ENCODE measurements at regions not wholly inside any gene's neighbourhood (a gene's known extent, or its start where the extent isn't known, plus 50 kb on each side); places are given as distances from the start of the nearest gene placed in this dataset.

DNA sequence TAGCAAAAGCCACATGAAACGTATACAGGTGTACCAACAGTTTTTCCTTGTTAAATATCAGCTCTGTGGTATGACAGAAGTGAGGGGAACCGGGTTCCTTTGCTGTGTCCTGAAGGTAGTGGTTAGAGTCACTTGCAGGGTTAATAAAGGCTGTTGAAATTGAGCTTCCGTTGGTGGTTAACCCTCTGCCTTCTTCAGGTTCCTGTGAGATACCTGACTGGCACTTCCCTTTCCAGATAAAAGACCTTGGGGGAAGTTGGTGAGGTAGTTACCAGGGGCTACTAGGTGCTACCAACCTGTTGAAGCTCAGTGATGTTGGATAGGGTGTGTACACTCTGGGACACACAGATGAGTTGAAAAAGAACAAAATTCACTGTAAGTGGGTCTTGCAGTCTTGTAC is 384.1 kb downstream of the GATA3 start:
- no peak overlapping the region for H3K9ac ChIP-seq (ENCODE audit: low read length)
- no peak for DNase-seq (ENCODE audit: low read depth)
- peaks cover 8% of the 10 kb centered on the region for H3K27me3 ChIP-seq (replicated peaks; ENCODE audit: control insufficient read depth, insufficient read depth, low read length)
- H3K4me3 ChIP-seq (ENCODE audit: low read length), result no peak overlapping the region
- no peaks in the 10 kb centered on the region for H3K4me1 ChIP-seq (ENCODE audit: control insufficient read depth, insufficient read depth, low read length)
- H3K9me3 ChIP-seq (ENCODE audit: control insufficient read depth, low read length), result no peaks in the 10 kb centered on the region
- H3K36me3 ChIP-seq (ENCODE audit: control insufficient read depth, insufficient read depth, low read length, severe bottlenecking), result no peaks in the 10 kb centered on the region

DNA sequence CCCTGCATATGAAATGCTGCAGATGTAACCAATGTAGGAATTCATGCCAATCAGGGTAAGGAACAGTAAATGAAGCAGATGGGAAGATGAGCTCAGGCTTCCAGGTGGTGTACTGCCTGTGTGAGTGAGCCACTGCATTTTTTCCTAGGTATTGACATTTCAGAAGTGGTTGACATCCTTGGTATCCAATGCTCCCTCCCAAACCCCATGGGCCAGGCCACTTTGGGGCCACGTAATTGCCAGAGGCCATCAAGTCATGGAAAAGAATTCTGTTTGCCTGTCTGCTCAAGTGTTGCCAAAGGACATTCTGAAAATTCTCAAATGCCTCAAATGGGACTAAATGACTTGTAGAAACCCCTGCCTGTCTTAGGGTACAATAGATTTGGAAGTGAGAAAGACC is 384.6 kb downstream of the GATA3 start:
- no peaks in the 10 kb centered on the region for H3K36me3 ChIP-seq (ENCODE audit: control insufficient read depth, insufficient read depth, low read length, severe bottlenecking)
- H3K27me3 ChIP-seq (replicated peaks; ENCODE audit: control insufficient read depth, insufficient read depth, low read length), result peaks cover 6% of the 10 kb centered on the region
- H3K9ac ChIP-seq (ENCODE audit: low read length), result no peak overlapping the region
- H3K9me3 ChIP-seq (ENCODE audit: control insufficient read depth, low read length), result no peaks in the 10 kb centered on the region
- no peak for DNase-seq (ENCODE audit: low read depth)
- no peaks in the 10 kb centered on the region for H3K4me1 ChIP-seq (ENCODE audit: control insufficient read depth, insufficient read depth, low read length)
- H3K4me3 ChIP-seq (ENCODE audit: low read length), result no peak overlapping the region

DNA sequence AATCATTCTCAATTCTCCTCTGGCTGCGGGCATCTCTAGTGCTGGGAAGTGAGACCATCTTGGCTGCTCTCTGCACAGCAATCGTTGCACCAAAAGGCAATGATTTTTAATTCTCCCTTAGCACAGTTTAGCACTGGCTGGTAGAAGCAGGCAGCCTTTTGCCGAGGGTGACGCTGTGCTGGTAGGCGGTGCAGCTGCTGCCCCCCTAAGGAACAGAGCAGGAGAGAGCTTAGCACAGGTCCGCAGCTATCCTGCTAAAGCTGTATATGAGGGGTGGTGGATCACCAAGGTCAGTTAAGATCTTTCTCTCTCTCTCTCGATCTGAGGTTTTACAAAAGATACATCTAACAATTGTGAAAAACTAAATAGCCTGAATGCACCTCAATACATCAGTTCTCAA is 390.1 kb downstream of the GATA3 start:
- no peaks in the 10 kb centered on the region for H3K9me3 ChIP-seq (ENCODE audit: control insufficient read depth, low read length)
- no peaks in the 10 kb centered on the region for H3K4me1 ChIP-seq (ENCODE audit: control insufficient read depth, insufficient read depth, low read length)
- H3K36me3 ChIP-seq (ENCODE audit: control insufficient read depth, insufficient read depth, low read length, severe bottlenecking), result no peaks in the 10 kb centered on the region
- peaks cover 15% of the 10 kb centered on the region for H3K27me3 ChIP-seq (replicated peaks; ENCODE audit: control insufficient read depth, insufficient read depth, low read length)
- H3K4me3 ChIP-seq (ENCODE audit: low read length), result no peak overlapping the region
- no peak overlapping the region for H3K9ac ChIP-seq (ENCODE audit: low read length)
- no peak for DNase-seq (ENCODE audit: low read depth)

DNA sequence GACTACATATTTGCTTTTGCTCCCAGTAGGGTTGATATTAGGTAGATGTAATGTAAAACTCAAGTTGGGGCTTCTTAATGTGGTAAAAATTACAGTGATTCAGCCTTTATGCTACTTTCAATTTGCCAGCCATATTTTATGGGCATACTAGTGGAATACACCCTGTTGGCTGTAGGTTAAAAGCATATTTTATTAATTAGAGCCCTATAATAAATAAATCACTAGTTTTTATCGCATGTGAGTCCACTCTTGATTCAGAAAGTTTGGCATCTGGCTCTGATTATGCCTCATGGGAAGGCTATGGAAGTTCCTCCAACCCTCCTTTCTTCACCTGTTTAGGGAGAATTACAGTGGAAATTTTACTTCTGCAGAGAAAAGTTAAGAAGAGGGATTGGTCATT is 390.9 kb downstream of the GATA3 start:
- no peaks in the 10 kb centered on the region for H3K4me1 ChIP-seq (ENCODE audit: control insufficient read depth, insufficient read depth, low read length)
- peaks cover 15% of the 10 kb centered on the region for H3K27me3 ChIP-seq (replicated peaks; ENCODE audit: control insufficient read depth, insufficient read depth, low read length)
- no peak overlapping the region for H3K4me3 ChIP-seq (ENCODE audit: low read length)
- H3K9ac ChIP-seq (ENCODE audit: low read length), result no peak overlapping the region
- H3K9me3 ChIP-seq (ENCODE audit: control insufficient read depth, low read length), result no peaks in the 10 kb centered on the region
- no peaks in the 10 kb centered on the region for H3K36me3 ChIP-seq (ENCODE audit: control insufficient read depth, insufficient read depth, low read length, severe bottlenecking)
- no peak for DNase-seq (ENCODE audit: low read depth)

DNA sequence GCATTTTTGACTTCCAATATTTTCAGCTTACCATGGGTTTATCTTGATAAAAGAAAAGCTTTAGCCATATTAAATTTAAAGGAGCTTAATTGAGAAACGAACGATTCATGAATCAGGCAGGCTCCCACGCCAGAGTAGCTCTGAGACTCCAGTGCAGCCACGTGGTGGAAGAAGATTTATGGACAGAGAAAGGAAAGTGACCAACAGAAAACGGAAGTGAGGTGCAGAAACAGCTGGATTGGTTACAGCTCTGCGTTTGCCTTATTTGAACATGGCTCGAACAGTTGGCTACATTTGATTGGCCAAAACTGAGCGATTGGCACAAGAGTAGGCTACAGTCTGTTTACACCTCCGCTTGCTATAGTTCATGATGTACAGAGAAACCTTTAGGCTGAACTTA is 395.4 kb downstream of the GATA3 start:
- no peak overlapping the region for H3K4me3 ChIP-seq (ENCODE audit: low read length)
- no peak for DNase-seq (ENCODE audit: low read depth)
- H3K36me3 ChIP-seq (ENCODE audit: control insufficient read depth, insufficient read depth, low read length, severe bottlenecking), result no peaks in the 10 kb centered on the region
- no peak overlapping the region for H3K9ac ChIP-seq (ENCODE audit: low read length)
- no peaks in the 10 kb centered on the region for H3K4me1 ChIP-seq (ENCODE audit: control insufficient read depth, insufficient read depth, low read length)
- H3K9me3 ChIP-seq (ENCODE audit: control insufficient read depth, low read length), result no peaks in the 10 kb centered on the region
- peaks cover under 1% of the 10 kb centered on the region for H3K27me3 ChIP-seq (replicated peaks; ENCODE audit: control insufficient read depth, insufficient read depth, low read length)

DNA sequence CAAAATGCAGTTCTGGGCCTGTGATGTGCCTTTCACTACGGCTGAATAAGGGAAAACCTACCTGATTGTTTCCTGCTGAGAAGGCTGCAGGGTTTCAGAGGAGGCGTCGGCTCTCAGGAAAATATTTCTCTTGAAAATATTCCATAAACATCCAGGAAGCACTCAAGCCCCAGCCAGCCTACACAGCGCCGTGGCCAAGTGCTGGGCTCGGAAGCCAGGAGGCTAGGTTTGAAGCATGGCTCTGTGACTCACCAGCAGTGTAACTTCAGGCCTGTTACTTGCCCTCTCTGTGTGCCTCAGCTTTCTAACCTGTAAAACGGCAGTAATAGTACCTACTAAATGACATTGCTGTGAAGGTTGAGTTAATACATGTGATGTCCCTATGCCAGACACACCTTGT is 399.1 kb downstream of the GATA3 start:
- Histone ChIP-seq H3K27me3 (replicated peaks; ENCODE audit: control insufficient read depth, insufficient read depth, low read length) (no peaks in the 10 kb centered on the region), H3K4me1 (ENCODE audit: control insufficient read depth, insufficient read depth, low read length) (no peaks in the 10 kb centered on the region), H3K9ac (ENCODE audit: low read length) (no peak overlapping the region), H3K36me3 (ENCODE audit: control insufficient read depth, insufficient read depth, low read length, severe bottlenecking) (no peaks in the 10 kb centered on the region), H3K9me3 (ENCODE audit: control insufficient read depth, low read length) (peaks cover 7% of the 10 kb centered on the region), H3K4me3 (ENCODE audit: low read length) (no peak overlapping the region)
- DNase-seq (ENCODE audit: low read depth), result no peak

DNA sequence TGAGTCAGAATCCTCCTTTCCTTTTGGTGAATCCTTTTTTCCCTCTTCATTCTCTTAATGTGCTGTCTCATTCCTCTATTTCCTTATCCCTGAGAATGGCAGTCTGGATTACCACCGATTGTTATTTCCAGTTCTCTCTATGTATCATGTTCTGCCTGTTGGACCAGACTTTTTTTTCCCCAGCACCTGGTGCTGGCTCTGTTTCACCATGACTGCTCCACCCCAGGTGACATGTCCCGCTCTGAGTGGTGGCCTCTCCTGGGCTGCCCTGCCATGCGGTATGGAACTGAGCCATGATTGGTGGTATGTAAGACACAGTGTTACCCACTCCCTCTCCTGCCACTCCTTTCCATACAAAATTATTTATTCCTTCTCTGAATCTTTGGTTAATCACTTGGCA is 399.9 kb downstream of the GATA3 start:
- no peaks in the 10 kb centered on the region for H3K27me3 ChIP-seq (replicated peaks; ENCODE audit: control insufficient read depth, insufficient read depth, low read length)
- no peaks in the 10 kb centered on the region for H3K4me1 ChIP-seq (ENCODE audit: control insufficient read depth, insufficient read depth, low read length)
- no peaks in the 10 kb centered on the region for H3K36me3 ChIP-seq (ENCODE audit: control insufficient read depth, insufficient read depth, low read length, severe bottlenecking)
- peaks cover 7% of the 10 kb centered on the region for H3K9me3 ChIP-seq (ENCODE audit: control insufficient read depth, low read length)
- no peak for DNase-seq (ENCODE audit: low read depth)
- no peak overlapping the region for H3K9ac ChIP-seq (ENCODE audit: low read length)
- H3K4me3 ChIP-seq (ENCODE audit: low read length), result no peak overlapping the region

DNA sequence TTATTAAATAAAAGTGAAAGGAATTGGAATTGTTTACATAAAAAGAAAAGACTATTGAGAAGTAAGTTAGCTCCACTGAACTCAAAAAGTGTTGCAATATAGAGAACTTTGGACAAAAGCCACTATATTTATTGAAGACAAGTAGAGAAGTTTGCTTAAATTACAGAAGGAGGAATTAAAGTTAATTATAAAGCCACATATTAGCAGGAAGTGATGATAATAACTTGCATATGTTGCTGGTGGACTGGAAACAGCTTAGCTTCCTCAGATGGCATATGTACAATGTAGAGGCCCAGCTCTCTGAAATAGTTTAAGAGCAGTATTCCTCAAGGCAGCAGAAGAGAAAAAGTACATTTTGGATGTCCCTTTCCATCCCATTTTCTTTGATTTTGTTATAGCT is 400.7 kb downstream of the GATA3 start:
- Histone ChIP-seq H3K9me3 (ENCODE audit: control insufficient read depth, low read length) (peaks cover 7% of the 10 kb centered on the region), H3K4me1 (ENCODE audit: control insufficient read depth, insufficient read depth, low read length) (no peaks in the 10 kb centered on the region), H3K27me3 (replicated peaks; ENCODE audit: control insufficient read depth, insufficient read depth, low read length) (no peaks in the 10 kb centered on the region), H3K36me3 (ENCODE audit: control insufficient read depth, insufficient read depth, low read length, severe bottlenecking) (no peaks in the 10 kb centered on the region), H3K9ac (ENCODE audit: low read length) (no peak overlapping the region), H3K4me3 (ENCODE audit: low read length) (no peak overlapping the region)
- DNase-seq (ENCODE audit: low read depth), result no peak

DNA sequence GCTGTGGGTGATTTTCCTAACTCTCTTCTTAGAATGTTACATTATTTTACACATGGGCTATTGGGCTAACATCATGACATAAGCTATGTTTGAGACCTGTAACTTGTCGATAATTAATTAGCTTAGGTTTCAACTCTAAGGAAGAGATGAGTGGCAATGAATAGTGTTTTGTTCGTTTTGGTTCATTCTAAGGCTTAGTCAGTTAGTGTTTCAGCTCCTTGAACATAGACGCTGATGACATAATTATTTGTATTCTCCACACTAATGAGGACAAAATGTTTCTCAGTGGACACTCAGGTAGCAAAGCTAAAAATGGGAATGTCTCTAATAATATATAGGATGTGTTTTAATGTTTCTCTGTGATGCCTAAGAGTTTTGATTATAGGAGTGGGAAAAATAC is 401.9 kb downstream of the GATA3 start:
- DNase-seq (ENCODE audit: low read depth), result no peak

DNA sequence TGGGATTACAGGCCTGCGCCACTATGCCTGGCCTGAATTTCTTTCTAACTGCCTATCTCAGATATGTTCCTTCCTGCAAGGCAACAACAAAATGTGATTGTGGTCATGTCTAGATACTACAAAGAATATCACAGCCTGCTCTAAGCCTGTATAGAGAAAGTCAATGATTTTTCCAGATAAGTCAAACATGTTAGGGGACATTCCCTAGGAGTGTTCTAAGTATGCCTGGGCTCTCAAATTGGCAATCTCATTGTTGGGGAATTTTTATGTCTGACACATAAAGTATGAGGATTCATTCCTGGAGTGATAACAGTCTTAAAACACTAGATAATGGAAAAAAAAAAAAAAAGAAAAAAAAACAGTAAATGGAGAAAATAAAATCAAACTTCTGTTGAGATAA is 406.1 kb downstream of the GATA3 start:
- Histone ChIP-seq H3K36me3 (ENCODE audit: control insufficient read depth, insufficient read depth, low read length, severe bottlenecking) (no peaks in the 10 kb centered on the region), H3K4me1 (ENCODE audit: control insufficient read depth, insufficient read depth, low read length) (no peaks in the 10 kb centered on the region), H3K9ac (ENCODE audit: low read length) (no peak overlapping the region), H3K27me3 (replicated peaks; ENCODE audit: control insufficient read depth, insufficient read depth, low read length) (no peaks in the 10 kb centered on the region), H3K4me3 (ENCODE audit: low read length) (no peak overlapping the region), H3K9me3 (ENCODE audit: control insufficient read depth, low read length) (peaks cover 7% of the 10 kb centered on the region)
- DNase-seq (ENCODE audit: low read depth), result no peak

More for the DNA sequence above, 401.9 kb downstream of the GATA3 start:
- Histone ChIP-seq H3K4me1 (ENCODE audit: control insufficient read depth, insufficient read depth, low read length) (no peaks in the 10 kb centered on the region), H3K4me3 (ENCODE audit: low read length) (no peak overlapping the region), H3K36me3 (ENCODE audit: control insufficient read depth, insufficient read depth, low read length, severe bottlenecking) (no peaks in the 10 kb centered on the region), H3K9me3 (ENCODE audit: control insufficient read depth, low read length) (peaks cover 7% of the 10 kb centered on the region), H3K9ac (ENCODE audit: low read length) (no peak overlapping the region), H3K27me3 (replicated peaks; ENCODE audit: control insufficient read depth, insufficient read depth, low read length) (no peaks in the 10 kb centered on the region)

DNA sequence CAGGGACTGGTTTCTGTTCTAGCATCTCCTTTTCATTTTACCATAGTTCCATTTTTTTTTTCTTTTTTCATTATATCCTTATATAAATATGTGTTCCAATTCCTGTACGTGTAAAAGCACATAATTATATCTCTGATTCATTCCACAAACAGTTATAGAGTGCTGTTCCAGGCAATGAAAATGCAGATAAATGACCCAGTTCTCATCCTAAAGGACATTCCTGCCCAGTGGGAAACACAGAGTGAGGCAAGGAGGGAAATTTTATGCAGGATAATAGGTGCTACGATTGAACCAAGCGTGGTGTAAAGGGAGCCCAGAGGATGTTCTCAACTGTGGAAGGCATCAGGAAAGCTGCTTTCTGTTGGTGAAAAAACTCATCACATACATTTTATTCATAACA is 408.1 kb downstream of the GATA3 start:
- peaks cover 6% of the 10 kb centered on the region for H3K9me3 ChIP-seq (ENCODE audit: control insufficient read depth, low read length)
- no peak overlapping the region for H3K4me3 ChIP-seq (ENCODE audit: low read length)
- no peaks in the 10 kb centered on the region for H3K27me3 ChIP-seq (replicated peaks; ENCODE audit: control insufficient read depth, insufficient read depth, low read length)
- no peak for DNase-seq (ENCODE audit: low read depth)
- H3K36me3 ChIP-seq (ENCODE audit: control insufficient read depth, insufficient read depth, low read length, severe bottlenecking), result no peaks in the 10 kb centered on the region
- H3K4me1 ChIP-seq (ENCODE audit: control insufficient read depth, insufficient read depth, low read length), result no peaks in the 10 kb centered on the region
- H3K9ac ChIP-seq (ENCODE audit: low read length), result no peak overlapping the region

DNA sequence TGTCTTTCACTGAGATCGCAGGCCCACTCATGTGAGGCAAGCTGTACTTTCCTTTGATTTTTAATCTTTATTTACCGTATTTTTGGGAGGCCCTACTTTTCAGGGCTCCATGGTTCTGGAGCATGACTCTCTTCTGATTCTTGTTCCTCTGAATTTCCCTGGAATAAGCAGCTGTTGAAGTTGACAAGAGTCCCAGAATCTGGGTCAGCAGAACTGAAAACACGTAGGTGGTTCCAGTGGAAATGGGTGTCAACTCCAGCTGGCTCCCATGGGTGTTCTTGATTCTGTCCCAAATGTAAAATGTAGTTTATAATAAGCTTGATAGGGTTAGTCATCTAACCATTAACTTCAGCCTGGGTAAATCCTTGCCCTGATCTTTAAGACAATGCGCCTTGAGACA is 409.4 kb downstream of the GATA3 start:
- Histone ChIP-seq H3K27me3 (replicated peaks; ENCODE audit: control insufficient read depth, insufficient read depth, low read length) (no peaks in the 10 kb centered on the region), H3K4me1 (ENCODE audit: control insufficient read depth, insufficient read depth, low read length) (no peaks in the 10 kb centered on the region), H3K36me3 (ENCODE audit: control insufficient read depth, insufficient read depth, low read length, severe bottlenecking) (no peaks in the 10 kb centered on the region), H3K9ac (ENCODE audit: low read length) (no peak overlapping the region), H3K9me3 (ENCODE audit: control insufficient read depth, low read length) (no peaks in the 10 kb centered on the region), H3K4me3 (ENCODE audit: low read length) (no peak overlapping the region)
- no peak for DNase-seq (ENCODE audit: low read depth)
